Body of pancreas (tissue), 4 donors: ENCODE measurements at regions not wholly inside any gene's neighbourhood (a gene's known extent, or its start where the extent isn't known, plus 50 kb on each side); places are given as distances from the start of the nearest gene placed in this dataset.

Experiments used
- POLR2A ChIP-seq, 3 donors: fragments of 450-650 bp; IDR thresholded peaks; one replicate each; pipeline ENCODE4 v1.6.1; 2016; ENCODE audit warnings: antibody characterized with exemption in 3 of 3, mild to moderate bottlenecking in 2 of 3
- TF ChIP-seq, protein P1 (sequence below), 7 experiments: fragments of 450-650 bp in 4 of 7; fragments of 200-600 bp in 3 of 7; sonication (generic) in 3 of 7; IDR thresholded peaks; one replicate each; pipeline ENCODE4 v1.5.1; 2016 to 2019; ENCODE audit warnings: antibody characterized with exemption in 7 of 7

DNA sequence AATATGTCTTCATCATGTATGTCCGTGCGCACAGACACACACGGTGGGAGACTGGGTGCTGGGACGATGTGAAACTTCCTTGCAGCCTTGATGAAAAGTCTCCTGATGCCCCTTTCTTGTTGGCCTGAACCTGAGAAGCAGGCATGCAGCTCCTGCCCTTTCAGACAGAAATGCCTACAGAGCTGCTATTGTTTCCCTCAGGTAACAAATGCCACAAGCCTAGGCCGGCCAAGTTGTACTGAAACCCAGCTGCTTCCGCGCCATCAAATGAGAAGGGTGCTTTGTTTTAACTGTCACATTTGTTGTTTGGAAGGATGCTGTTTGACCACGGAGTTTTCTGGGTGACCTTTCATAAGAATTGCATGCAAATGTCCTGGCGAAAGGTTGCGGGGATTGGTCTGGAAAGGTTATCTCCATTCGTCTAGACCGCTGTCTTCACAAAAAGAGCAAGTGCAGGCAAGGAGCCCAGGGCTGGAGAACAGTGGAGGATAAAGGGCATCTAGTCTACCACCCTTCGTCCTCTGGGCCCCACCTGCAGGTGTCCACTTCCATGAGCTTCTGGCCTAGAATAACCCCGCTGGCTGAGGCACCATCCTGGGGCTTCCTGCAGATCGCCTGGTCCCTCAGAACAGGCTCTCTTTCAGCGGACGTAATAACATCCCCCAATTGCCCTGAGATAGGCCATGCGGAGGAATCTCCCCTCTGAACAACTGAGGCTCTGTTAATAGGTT lies 197.2 kb downstream of the SEMA6A start:
- TF ChIP-seq, protein P1, sequence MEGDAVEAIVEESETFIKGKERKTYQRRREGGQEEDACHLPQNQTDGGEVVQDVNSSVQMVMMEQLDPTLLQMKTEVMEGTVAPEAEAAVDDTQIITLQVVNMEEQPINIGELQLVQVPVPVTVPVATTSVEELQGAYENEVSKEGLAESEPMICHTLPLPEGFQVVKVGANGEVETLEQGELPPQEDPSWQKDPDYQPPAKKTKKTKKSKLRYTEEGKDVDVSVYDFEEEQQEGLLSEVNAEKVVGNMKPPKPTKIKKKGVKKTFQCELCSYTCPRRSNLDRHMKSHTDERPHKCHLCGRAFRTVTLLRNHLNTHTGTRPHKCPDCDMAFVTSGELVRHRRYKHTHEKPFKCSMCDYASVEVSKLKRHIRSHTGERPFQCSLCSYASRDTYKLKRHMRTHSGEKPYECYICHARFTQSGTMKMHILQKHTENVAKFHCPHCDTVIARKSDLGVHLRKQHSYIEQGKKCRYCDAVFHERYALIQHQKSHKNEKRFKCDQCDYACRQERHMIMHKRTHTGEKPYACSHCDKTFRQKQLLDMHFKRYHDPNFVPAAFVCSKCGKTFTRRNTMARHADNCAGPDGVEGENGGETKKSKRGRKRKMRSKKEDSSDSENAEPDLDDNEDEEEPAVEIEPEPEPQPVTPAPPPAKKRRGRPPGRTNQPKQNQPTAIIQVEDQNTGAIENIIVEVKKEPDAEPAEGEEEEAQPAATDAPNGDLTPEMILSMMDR (IDR thresholded peaks at IDR 0.05): no peak
- no peak for TF ChIP-seq POLR2A (IDR thresholded peaks at IDR 0.05)
